Aorta (tissue), 5 donors: ENCODE measurements at regions not wholly inside any gene's neighbourhood (a gene's known extent, or its start where the extent isn't known, plus 50 kb on each side); places are given as distances from the start of the nearest gene placed in this dataset.

Experiments used
- ATAC-seq: fragments of 200-7000 bp; cut with Tn5 transposase; one replicate; pipeline ENCODE4 v1.9.1; 2022; ENCODE audit warnings: moderate library complexity; ENCODE audit not compliant: low FRiP score
- DNase-seq, 2 donors: peaks; one replicate each; pipeline ENCODE4 v3.0.0-alpha.2; 2020
- H3K27ac ChIP-seq, 2 donors: one replicate each; pipeline ENCODE4 v1.5.1; 2013; ENCODE audit warnings: low read length in 2 of 2, mild to moderate bottlenecking in 2 of 2, moderate library complexity in 2 of 2, control low read depth in 1 of 2, inconsistent platforms in 1 of 2, low read depth in 1 of 2
- H3K27me3 ChIP-seq, 2 donors: one replicate each; pipeline ENCODE4 v1.6.1; 2013; ENCODE audit warnings: control low read depth in 1 of 2, low read length in 1 of 2, mild to moderate bottlenecking in 1 of 2, moderate library complexity in 1 of 2; ENCODE audit not compliant: insufficient read depth in 2 of 2, control insufficient read depth in 1 of 2
- H3K36me3 ChIP-seq, 2 donors: one replicate each; pipeline ENCODE4 v1.6.1; 2013; ENCODE audit warnings: control low read depth in 1 of 2, low read length in 1 of 2, mild to moderate bottlenecking in 1 of 2; ENCODE audit not compliant: insufficient read depth in 2 of 2, control insufficient read depth in 1 of 2
- H3K4me1 ChIP-seq, 2 donors: one replicate each; pipeline ENCODE4 v1.6.1; 2013; ENCODE audit warnings: low read length in 2 of 2, control low read depth in 1 of 2, mild to moderate bottlenecking in 1 of 2, moderate library complexity in 1 of 2; ENCODE audit not compliant: insufficient read depth in 2 of 2, control insufficient read depth in 1 of 2
- H3K4me3 ChIP-seq, 2 donors: one replicate each; pipeline ENCODE4 v1.5.1; 2013; ENCODE audit warnings: low read length in 2 of 2, control low read depth in 1 of 2, mild to moderate bottlenecking in 1 of 2
- H3K9me3 ChIP-seq: one replicate; pipeline ENCODE4 v1.6.1; 2013; ENCODE audit warnings: mild to moderate bottlenecking, low read length; ENCODE audit not compliant: control insufficient read depth
- WGBS, 2 donors: extraction: QIAGEN DNeasy Blood & Tissue Kit; methylation state at CpG; one replicate each; pipeline ENCODE4 v1.1.7; 2013; 5-methylcytosine and 5-hydroxymethylcytosine counted together
- intact Hi-C, 2 donors: fragments of 100-400 bp; cut with DNase I; formaldehyde crosslinking; loops; one replicate each; pipeline versions ENCODE4 v1.14.2 to v1.15.0; 2022
- donor health status: healthy with polysubstance abuse.
- donor health status: Bipolar disorder and iron deficiency.
- donor health status: DM: no; HTN: no; CAD: no.
- donor health status: DM: no; HTN: no; CAD: no.
- donor health status: DM: yes; HTN: yes; CAD: no.

DNA sequence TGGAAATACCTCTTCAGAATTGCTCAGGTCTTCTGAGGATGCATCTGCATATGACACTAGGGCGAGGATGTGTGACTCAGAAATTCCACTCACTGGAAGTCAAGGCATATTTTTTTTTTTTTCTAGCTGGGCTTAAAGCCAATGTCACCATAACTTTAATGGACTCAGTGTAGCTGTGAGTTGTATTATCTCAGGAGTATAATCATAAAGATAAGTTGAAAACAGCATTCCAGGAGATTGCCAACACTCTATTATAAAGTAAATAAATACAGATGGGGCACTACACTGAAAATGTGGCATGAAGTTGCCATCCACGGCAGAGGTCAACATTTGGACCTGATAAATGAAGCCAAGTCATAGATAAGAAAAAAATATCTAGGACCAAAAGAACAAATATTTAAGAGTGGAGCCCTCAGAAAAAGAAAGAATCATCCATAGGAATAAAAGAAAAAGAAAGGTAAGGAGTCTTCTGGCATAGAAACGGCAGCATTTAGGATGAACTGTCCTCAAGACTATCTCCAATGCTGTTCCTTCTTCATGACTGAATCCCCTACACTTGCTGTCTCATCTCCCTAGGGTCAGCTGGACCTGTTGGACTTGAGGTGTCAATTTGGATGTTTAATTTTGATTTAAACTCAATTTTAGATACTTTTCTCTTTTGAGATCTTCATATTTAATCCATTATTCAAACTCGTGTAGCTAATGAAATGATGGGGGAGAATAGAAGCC, 72.9 kb upstream of the CAV2 start:
- H3K4me1 ChIP-seq: peaks cover 0 to 5% of the 10 kb centered on the region in 2 donors
- ATAC-seq: peak; percentile 57
- no peak overlapping the region for H3K4me3 ChIP-seq
- H3K9me3 ChIP-seq: no peaks in the 10 kb centered on the region
- no peaks in the 10 kb centered on the region for H3K36me3 ChIP-seq
- intact Hi-C loops: no loop called here
- no peak for DNase-seq
- H3K27me3 ChIP-seq: no peaks in the 10 kb centered on the region
- WGBS, 2 donors: 25 to 27% methylated on average over 4 of the region's 4 CpGs
- no peak overlapping the region for H3K27ac ChIP-seq

DNA sequence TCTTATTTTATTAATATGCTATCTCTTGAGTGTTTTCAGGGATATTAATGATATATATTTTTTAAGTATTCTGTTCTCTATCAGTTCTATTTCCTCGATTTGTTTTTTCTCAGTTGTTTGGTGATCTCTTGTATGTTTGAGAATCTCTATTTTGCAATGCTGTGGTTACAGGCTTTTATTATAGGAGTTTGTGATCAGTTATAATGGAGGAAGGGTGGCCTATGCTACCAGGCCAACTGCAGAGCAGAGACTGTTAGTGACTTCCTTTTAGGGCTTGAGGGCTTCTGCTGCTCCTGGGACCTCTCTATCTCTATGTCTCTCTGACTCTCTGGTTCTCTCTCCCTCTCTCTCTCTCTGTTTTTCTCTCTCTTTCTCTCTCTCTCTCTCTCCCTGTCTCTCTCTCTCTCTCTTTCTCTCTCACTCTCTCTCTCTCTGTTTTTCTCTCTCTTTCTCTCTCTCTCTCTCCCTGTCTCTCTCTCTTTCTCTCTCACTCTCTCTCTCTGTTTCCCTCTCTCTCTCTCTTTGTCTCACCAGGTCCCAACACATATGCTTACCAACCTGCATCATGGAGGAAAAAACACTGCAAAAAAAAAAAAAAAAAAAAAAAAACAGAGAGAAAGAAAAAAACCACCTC, 69.4 kb upstream of the CAV2 start:
- Histone ChIP-seq H3K36me3 (no peaks in the 10 kb centered on the region), H3K4me1 (no peaks in the 10 kb centered on the region), H3K27ac (no peak overlapping the region), H3K4me3 (no peak overlapping the region), H3K9me3 (no peaks in the 10 kb centered on the region), H3K27me3 (no peaks in the 10 kb centered on the region)
- 86 to 93% methylated on average over 1 of the region's 1 CpG for WGBS, 2 donors
- intact Hi-C loops: no loop called here
- ATAC-seq: no peak
- no peak for DNase-seq

DNA sequence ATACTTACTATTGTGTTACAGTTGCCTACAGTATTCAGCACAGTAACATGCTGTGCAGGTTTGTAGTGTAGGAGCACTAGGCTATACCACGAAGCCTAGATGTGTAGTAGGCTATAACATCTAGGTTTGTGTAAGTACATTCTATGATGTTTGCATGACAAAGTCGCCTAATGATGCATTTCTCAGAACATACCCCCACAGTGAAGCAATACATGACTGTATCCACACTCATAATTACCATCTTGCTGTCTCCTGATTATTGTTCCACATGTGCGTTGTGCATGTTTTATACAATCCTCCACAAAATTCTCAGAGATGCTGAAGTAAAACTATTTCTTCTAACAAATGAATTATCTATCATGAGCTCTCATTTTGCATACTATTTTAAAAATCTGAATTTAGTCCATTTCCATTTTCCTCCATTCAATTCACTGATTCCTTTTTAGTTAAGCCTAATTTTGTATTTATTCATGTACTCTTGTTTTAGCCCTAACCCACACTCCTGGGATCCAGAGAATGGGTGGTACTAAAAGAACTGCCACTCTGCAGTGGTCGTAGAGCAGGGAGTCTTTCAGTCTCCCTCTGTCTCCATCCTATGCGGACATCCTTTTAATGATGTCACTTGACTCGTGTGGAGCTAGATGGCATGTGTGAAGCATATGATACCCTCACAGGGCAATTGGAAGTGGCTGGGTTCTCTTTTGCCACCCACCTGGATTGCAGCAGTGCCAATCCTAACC, 67.6 kb upstream of the CAV2 start:
- H3K4me1 ChIP-seq: no peaks in the 10 kb centered on the region
- no peaks in the 10 kb centered on the region for H3K27me3 ChIP-seq
- intact Hi-C loops: no loop called here
- no peak overlapping the region for H3K27ac ChIP-seq
- no peak for ATAC-seq
- H3K36me3 ChIP-seq: no peaks in the 10 kb centered on the region
- no peak overlapping the region for H3K4me3 ChIP-seq
- no peak for DNase-seq
- no peaks in the 10 kb centered on the region for H3K9me3 ChIP-seq
- WGBS, 2 donors: 95% methylated on average over 6 of the region's 6 CpGs

DNA sequence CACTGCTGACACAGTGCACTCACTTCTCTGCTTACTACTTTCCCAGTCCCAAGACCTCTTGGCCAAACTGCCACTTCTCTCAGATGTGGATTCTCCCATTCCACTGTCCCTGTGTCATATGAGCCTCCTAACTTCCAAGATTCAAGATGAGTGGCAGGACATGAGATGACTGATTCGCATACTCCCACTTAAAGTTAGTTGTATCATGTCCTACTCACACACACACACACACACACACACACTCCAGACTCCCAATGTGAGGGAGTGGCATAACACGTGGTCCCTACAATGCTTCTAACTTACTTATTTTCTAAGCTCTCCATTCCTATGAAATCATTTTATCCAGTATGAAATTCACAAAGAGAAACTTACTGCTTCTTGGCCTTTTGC, 67.0 kb upstream of the CAV2 start:
- no peaks in the 10 kb centered on the region for H3K4me1 ChIP-seq
- ATAC-seq (no peak), DNase-seq (no peak)
- H3K9me3 ChIP-seq: no peaks in the 10 kb centered on the region
- H3K36me3 ChIP-seq: no peaks in the 10 kb centered on the region
- H3K4me3 ChIP-seq: no peak overlapping the region
- WGBS, 2 donors: 64 to 76% methylated on average over 2 of the region's 2 CpGs
- no peak overlapping the region for H3K27ac ChIP-seq
- H3K27me3 ChIP-seq: no peaks in the 10 kb centered on the region
- intact Hi-C loops: no loop called here

DNA sequence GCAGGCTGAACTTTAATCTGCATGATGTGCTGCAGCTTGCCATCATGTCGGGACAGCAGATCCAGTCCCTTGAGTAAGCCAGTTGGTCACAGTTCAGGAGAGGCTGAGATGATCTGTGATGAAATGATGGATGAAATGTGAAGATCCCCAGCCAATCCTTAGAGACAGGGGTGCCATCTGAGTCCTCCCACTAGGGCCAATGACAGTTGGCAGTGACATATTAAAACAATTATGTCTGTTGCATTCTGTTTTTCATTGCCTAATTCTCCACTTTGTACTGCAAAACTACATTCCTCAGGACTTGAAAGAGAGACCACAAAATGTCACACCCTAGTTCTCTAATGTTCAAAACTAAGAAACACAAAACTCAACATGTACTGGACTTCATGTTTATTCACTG, 66.3 kb upstream of the CAV2 start:
- no peak overlapping the region for H3K27ac ChIP-seq
- H3K9me3 ChIP-seq: no peaks in the 10 kb centered on the region
- no peaks in the 10 kb centered on the region for H3K27me3 ChIP-seq
- ATAC-seq: no peak
- intact Hi-C loops: no loop called here
- 30 to 63% methylated on average over 1 of the region's 1 CpG for WGBS, 2 donors
- no peaks in the 10 kb centered on the region for H3K36me3 ChIP-seq
- DNase-seq: no peak
- no peaks in the 10 kb centered on the region for H3K4me1 ChIP-seq
- no peak overlapping the region for H3K4me3 ChIP-seq

DNA sequence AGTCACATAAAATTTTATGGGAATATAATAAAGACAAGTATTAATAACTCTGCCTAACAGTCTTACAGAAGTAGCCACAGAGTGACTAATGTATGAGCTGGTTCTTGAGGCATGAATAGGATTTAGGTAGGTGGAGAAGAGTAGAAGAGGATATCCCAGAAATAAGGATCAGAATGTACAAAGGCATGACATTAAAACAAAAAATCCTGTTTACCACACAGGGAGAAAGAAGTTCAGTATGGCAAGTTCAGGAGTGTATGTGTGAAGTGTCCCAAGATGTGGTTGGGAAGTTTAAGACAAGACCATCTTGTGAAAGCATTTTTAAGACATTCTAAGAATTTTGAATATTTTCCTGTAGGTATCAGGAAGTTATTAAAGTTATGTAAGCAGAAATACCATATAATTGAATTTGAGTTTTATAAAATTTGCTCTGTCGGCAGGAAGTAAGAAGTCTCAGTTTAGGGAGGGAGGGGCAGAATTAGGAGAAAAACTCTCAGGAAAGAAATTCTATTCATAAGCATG, 64.7 kb upstream of the CAV2 start:
- H3K27ac ChIP-seq: no peak overlapping the region
- no peak for ATAC-seq
- intact Hi-C loops: loop anchor here (5.0 kb wide), 3 partner anchors 147 to 173 kb away; no protein-coding TSS in a partner anchor

DNA sequence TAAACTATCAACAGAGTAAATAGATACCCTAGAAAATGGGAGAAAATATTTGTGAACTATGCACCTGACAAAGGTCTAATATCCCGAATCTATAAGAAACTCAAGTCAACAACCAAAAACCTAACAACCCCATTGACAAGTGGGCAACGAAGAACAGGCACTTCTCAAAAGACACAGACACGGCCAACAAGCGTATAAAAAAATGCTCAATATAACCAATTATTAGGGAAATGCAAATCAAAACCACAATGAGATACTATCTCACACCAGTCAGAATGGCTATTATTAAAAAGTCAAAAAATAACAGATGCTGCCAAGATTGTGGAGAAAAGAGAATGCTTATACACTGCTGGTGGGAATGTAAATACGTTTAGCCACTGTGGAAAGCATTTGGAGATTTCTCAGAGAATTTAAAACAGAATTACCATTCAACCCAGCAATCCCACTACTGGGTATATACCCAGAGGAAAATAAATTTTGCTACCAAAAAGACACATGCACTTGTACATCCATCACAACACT, 63.2 kb upstream of the CAV2 start:
- Histone ChIP-seq H3K27ac (no peak overlapping the region), H3K9me3 (no peaks in the 10 kb centered on the region), H3K4me3 (no peak overlapping the region), H3K4me1 (peaks cover 1 to 5% of the 10 kb centered on the region in 2 donors), H3K36me3 (no peaks in the 10 kb centered on the region), H3K27me3 (no peaks in the 10 kb centered on the region)
- no peak for DNase-seq
- no peak for ATAC-seq
- intact Hi-C loops: loop anchor here (5.0 kb wide), 3 partner anchors 146 to 174 kb away; no protein-coding TSS in a partner anchor
- WGBS, 2 donors: 76 to 78% methylated on average over 5 of the region's 5 CpGs

More for the DNA sequence above, 64.7 kb upstream of the CAV2 start:
- H3K9me3 ChIP-seq: no peaks in the 10 kb centered on the region
- DNase-seq: no peak
- H3K27me3 ChIP-seq: no peaks in the 10 kb centered on the region
- peaks cover 1 to 5% of the 10 kb centered on the region in 2 donors for H3K4me1 ChIP-seq
- H3K36me3 ChIP-seq: no peaks in the 10 kb centered on the region
- no peak overlapping the region for H3K4me3 ChIP-seq
- WGBS, 2 donors: 42 to 47% methylated on average over 1 of the region's 1 CpG

DNA sequence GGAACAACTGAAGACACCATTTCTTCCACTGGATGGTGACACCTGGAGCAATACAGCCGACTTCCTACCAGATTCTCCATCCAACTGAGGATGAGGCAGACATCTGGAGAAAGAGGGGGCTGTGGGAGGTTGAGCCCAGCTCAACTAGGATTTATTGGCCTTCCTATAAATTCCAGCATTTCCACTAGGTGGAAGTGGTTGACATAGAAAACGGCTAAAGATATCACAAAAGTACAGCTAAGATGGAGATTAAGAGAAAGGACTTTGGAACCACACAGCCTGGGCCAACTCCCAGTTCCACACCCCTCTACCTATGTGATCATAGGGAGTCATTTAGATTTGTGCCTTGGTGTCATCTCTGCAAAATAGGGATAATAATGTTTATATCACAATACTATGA, 61.3 kb upstream of the CAV2 start:
- no peak overlapping the region for H3K27ac ChIP-seq
- WGBS, 2 donors: 59 to 66% methylated on average over 2 of the region's 2 CpGs
- H3K4me1 ChIP-seq: peaks cover 1 to 5% of the 10 kb centered on the region in 2 donors
- H3K9me3 ChIP-seq: no peaks in the 10 kb centered on the region
- no peak overlapping the region for H3K4me3 ChIP-seq
- H3K27me3 ChIP-seq: no peaks in the 10 kb centered on the region
- no peak for ATAC-seq
- no peaks in the 10 kb centered on the region for H3K36me3 ChIP-seq
- DNase-seq: no peak
- intact Hi-C loops: loop anchor here (5.0 kb wide), 3 partner anchors 144 to 176 kb away; no protein-coding TSS in a partner anchor
